ENCODE measurements at regions not wholly inside any gene's neighbourhood (a gene's known extent, or its start where the extent isn't known, plus 50 kb on each side); places are given as distances from the start of the nearest gene placed in this dataset.

GRCh38 chr3:164230385-164231094, 847.8 kb downstream of the SI start:
- no peak for TF ChIP-seq CTCF (conservative IDR thresholded peaks at IDR 0.05; ENCODE audit: control insufficient read depth, insufficient read depth, low read depth, low read length)
- H3K4me3 ChIP-seq (ENCODE audit: control insufficient read depth, low read depth, low read length) = no peak overlapping the region
- DNase-seq (ENCODE audit: low read depth) = no peak

- DNase-seq (ENCODE audit: low read depth) = no peak
- H3K4me3 ChIP-seq (ENCODE audit: control insufficient read depth, low read depth, low read length) = no peak overlapping the region
- no peak for TF ChIP-seq CTCF (conservative IDR thresholded peaks at IDR 0.05; ENCODE audit: control insufficient read depth, insufficient read depth, low read depth, low read length)
Measured at GRCh38 chr3:164224126-164224525, 854.2 kb downstream of the SI start.

GRCh38 chr3:164222197-164222596, 856.1 kb downstream of the SI start:
- no peak for TF ChIP-seq CTCF (conservative IDR thresholded peaks at IDR 0.05; ENCODE audit: control insufficient read depth, insufficient read depth, low read depth, low read length)
- no peak for DNase-seq (ENCODE audit: low read depth)
- no peak overlapping the region for H3K4me3 ChIP-seq (ENCODE audit: control insufficient read depth, low read depth, low read length)

GRCh38 chr3:164221297-164221696, 857.0 kb downstream of the SI start:
- TF ChIP-seq CTCF (conservative IDR thresholded peaks at IDR 0.05; ENCODE audit: control insufficient read depth, insufficient read depth, low read depth, low read length) = no peak

GRCh38 chr3:164209363-164209762, 868.9 kb downstream of the SI start:
- H3K4me3 ChIP-seq (ENCODE audit: control insufficient read depth, low read depth, low read length) = no peak overlapping the region
- DNase-seq (ENCODE audit: low read depth) = no peak
- TF ChIP-seq CTCF (conservative IDR thresholded peaks at IDR 0.05; ENCODE audit: control insufficient read depth, insufficient read depth, low read depth, low read length) = no peak

More at GRCh38 chr3:164221297-164221696, 857.0 kb downstream of the SI start:
- no peak overlapping the region for H3K4me3 ChIP-seq (ENCODE audit: control insufficient read depth, low read depth, low read length)
- DNase-seq (ENCODE audit: low read depth) = no peak

- TF ChIP-seq CTCF (conservative IDR thresholded peaks at IDR 0.05; ENCODE audit: control insufficient read depth, insufficient read depth, low read depth, low read length) = no peak
- no peak overlapping the region for H3K4me3 ChIP-seq (ENCODE audit: control insufficient read depth, low read depth, low read length)
- no peak for DNase-seq (ENCODE audit: low read depth)
Measured at GRCh38 chr3:164208821-164209220, 869.5 kb downstream of the SI start.
